ENCODE measurements at regions not wholly inside any gene's neighbourhood (a gene's known extent, or its start where the extent isn't known, plus 50 kb on each side); places are given as distances from the start of the nearest gene placed in this dataset.

GRCh38 chr2:56739413-56739812 lies 555.6 kb downstream of the CCDC85A start:
- no peak for TF ChIP-seq EZH2 (IDR thresholded peaks at IDR 0.05; ENCODE audit: borderline replicate concordance)
- TF ChIP-seq, protein P1, sequence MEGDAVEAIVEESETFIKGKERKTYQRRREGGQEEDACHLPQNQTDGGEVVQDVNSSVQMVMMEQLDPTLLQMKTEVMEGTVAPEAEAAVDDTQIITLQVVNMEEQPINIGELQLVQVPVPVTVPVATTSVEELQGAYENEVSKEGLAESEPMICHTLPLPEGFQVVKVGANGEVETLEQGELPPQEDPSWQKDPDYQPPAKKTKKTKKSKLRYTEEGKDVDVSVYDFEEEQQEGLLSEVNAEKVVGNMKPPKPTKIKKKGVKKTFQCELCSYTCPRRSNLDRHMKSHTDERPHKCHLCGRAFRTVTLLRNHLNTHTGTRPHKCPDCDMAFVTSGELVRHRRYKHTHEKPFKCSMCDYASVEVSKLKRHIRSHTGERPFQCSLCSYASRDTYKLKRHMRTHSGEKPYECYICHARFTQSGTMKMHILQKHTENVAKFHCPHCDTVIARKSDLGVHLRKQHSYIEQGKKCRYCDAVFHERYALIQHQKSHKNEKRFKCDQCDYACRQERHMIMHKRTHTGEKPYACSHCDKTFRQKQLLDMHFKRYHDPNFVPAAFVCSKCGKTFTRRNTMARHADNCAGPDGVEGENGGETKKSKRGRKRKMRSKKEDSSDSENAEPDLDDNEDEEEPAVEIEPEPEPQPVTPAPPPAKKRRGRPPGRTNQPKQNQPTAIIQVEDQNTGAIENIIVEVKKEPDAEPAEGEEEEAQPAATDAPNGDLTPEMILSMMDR (IDR thresholded peaks at IDR 0.05; ENCODE audit: poor library complexity), result no peak

All from hepatocyte (in vitro differentiated cells).